Naive thymus-derived CD4-positive, alpha-beta T cell (primary cell): ENCODE measurements at regions not wholly inside any gene's neighbourhood (a gene's known extent, or its start where the extent isn't known, plus 50 kb on each side); places are given as distances from the start of the nearest gene placed in this dataset.

ENCODE experiments used
- ATAC-seq: fragments of 150-1000 bp; cut with Tn5 transposase; 2 replicates; pipeline ENCODE4 v1.10.0; 2021; ENCODE audit warnings: mild to moderate bottlenecking, moderate library complexity
- CTCF ChIA-PET: fragments of 350-600 bp; sonication (Branson Sonifier 250); formaldehyde crosslinking; loops from one replicate; lab custom pipeline; 2021; ENCODE audit warnings: antibody characterized with exemption; lab: Charles Lee
- POLR2A ChIA-PET: fragments of 350-600 bp; sonication (Branson Sonifier 250); formaldehyde crosslinking; loops from one replicate; lab custom pipeline; 2021; ENCODE audit warnings: antibody characterized with exemption, inconsistent platforms; lab: Charles Lee
- DNase-seq, 9 donors: peaks; one replicate each; pipeline versions ENCODE4 v3.0.0 to v3.0.0-alpha.2; 2020 to 2022; ENCODE audit warnings: mixed read lengths in 1 of 9
- H3K27ac ChIP-seq: one replicate; pipeline ENCODE4 v1.7.0; 2013; ENCODE audit warnings: mild to moderate bottlenecking, low read depth, low read length, moderate library complexity
- H3K27me3 ChIP-seq, 2 donors: one replicate each; pipeline ENCODE4 v1.7.0; 2013; ENCODE audit warnings: low read length in 2 of 2, mild to moderate bottlenecking in 2 of 2, moderate library complexity in 2 of 2; ENCODE audit not compliant: control insufficient read depth in 2 of 2, insufficient read depth in 2 of 2
- H3K36me3 ChIP-seq, 3 experiments: 1 replicate in 2 of 3; 2 replicates in 1 of 3; pipeline ENCODE4 v1.7.0; 2013; ENCODE audit warnings: low read length in 3 of 3, mild to moderate bottlenecking in 3 of 3, moderate library complexity in 1 of 3; ENCODE audit not compliant: insufficient read depth in 3 of 3, control insufficient read depth in 2 of 3
- H3K4me1 ChIP-seq, 2 donors: one replicate each; pipeline ENCODE4 v1.7.0; 2013; ENCODE audit warnings: low read length in 2 of 2, mild to moderate bottlenecking in 2 of 2, moderate library complexity in 1 of 2; ENCODE audit not compliant: control insufficient read depth in 2 of 2, insufficient read depth in 2 of 2
- H3K4me3 ChIP-seq: 2 replicates; pipeline ENCODE4 v1.7.0; 2013; ENCODE audit warnings: mild to moderate bottlenecking, low read length
- H3K9me3 ChIP-seq, 3 experiments: 1 replicate in 2 of 3; 2 replicates in 1 of 3; pipeline ENCODE4 v1.7.0; 2013; ENCODE audit warnings: low read length in 3 of 3; ENCODE audit not compliant: control insufficient read depth in 2 of 3
- H3K27ac Mint-ChIP-seq, 9 donors: one replicate each; pipeline ENCODE4 v1.8.0; 2020 to 2022; ENCODE audit warnings: mixed read lengths in 9 of 9, mild to moderate bottlenecking in 8 of 9, moderate library complexity in 5 of 9, inconsistent platforms in 2 of 9
- H3K27me3 Mint-ChIP-seq, 5 donors: one replicate each; pipeline ENCODE4 v1.8.0; 2021 to 2022; ENCODE audit warnings: mixed read lengths in 5 of 5, mild to moderate bottlenecking in 1 of 5
- H3K36me3 Mint-ChIP-seq, 5 donors: one replicate each; pipeline ENCODE4 v1.8.0; 2020 to 2022; ENCODE audit warnings: mixed read lengths in 5 of 5, mild to moderate bottlenecking in 3 of 5, inconsistent platforms in 1 of 5
- H3K4me1 Mint-ChIP-seq, 7 donors: one replicate each; pipeline ENCODE4 v1.8.0; 2020 to 2022; ENCODE audit warnings: mixed read lengths in 7 of 7, mild to moderate bottlenecking in 3 of 7, inconsistent platforms in 1 of 7
- H3K4me3 Mint-ChIP-seq, 10 donors: one replicate each; pipeline ENCODE4 v1.8.0; 2020 to 2022; ENCODE audit warnings: mild to moderate bottlenecking in 10 of 10, mixed read lengths in 10 of 10, moderate library complexity in 6 of 10, inconsistent platforms in 2 of 10
- H3K9me3 Mint-ChIP-seq, 11 donors: one replicate each; pipeline ENCODE4 v1.8.0; 2020 to 2022; ENCODE audit warnings: mixed read lengths in 11 of 11, mild to moderate bottlenecking in 4 of 11, inconsistent platforms in 1 of 11, moderate library complexity in 1 of 11
- intact Hi-C, 2 donors: fragments of 100-400 bp; cut with micrococcal nuclease; formaldehyde crosslinking; loops; one replicate each; pipeline ENCODE4 v1.15.1; 2023

- no peak overlapping the region for H3K27ac Mint-ChIP-seq
- Histone ChIP-seq H3K27ac (no peak overlapping the region), H3K9me3 (no peaks in the 10 kb centered on the region), H3K4me3 (no peak overlapping the region), H3K36me3 (no peaks in the 10 kb centered on the region), H3K27me3 (no peaks in the 10 kb centered on the region), H3K4me1 (no peaks in the 10 kb centered on the region)
- intact Hi-C loops = no loop called here
- H3K9me3 Mint-ChIP-seq = peaks cover 0 to 15% (median 1%) of the 10 kb centered on the region in 11 donors
- peaks cover 14 to 40% (median 37%) of the 10 kb centered on the region in 5 donors for H3K27me3 Mint-ChIP-seq
- ATAC-seq (no peak), DNase-seq (no peak)
- H3K4me3 Mint-ChIP-seq = no peak overlapping the region
- ChIA-PET POLR2A (no interaction called here), CTCF (no interaction called here)
- H3K4me1 Mint-ChIP-seq = peaks cover 0 to 1% (median 0%) of the 10 kb centered on the region in 7 donors
- peaks cover 0 to 4% (median 0%) of the 10 kb centered on the region in 5 donors for H3K36me3 Mint-ChIP-seq
Observed at GRCh38 chr16:54577651-54578128, 291.1 kb upstream of the IRX3 start.

DNA sequence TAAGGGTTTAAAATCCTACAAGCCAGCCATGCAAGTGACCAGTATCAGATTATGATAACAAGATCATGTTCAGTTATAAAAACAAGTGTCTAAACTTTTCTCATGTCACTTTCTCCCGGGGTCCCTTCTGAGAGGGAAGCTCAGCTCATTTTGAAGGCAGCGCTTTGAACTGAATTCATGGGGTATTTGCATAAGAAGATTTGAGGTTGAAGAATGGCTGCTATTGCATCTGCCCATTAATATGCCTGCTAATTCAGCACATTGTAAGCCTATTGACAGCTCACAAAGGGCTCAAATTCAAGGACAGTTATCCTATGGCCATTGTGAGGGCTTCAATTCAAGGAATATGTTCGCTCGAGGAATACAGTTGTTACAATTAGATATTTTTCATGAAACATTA, 290.2 kb upstream of the IRX3 start:
- H3K36me3 Mint-ChIP-seq = peaks cover 0 to 4% (median 0%) of the 10 kb centered on the region in 5 donors
- peaks cover 0 to 15% (median 1%) of the 10 kb centered on the region in 11 donors for H3K9me3 Mint-ChIP-seq
- intact Hi-C loops = no loop called here
- peaks cover 14 to 41% (median 39%) of the 10 kb centered on the region in 5 donors for H3K27me3 Mint-ChIP-seq
- DNase-seq (no peak), ATAC-seq (no peak)
- H3K4me1 Mint-ChIP-seq = peaks cover 0 to 1% (median 0%) of the 10 kb centered on the region in 7 donors
- no peaks in the 10 kb centered on the region for H3K27me3 ChIP-seq
- no peaks in the 10 kb centered on the region for H3K36me3 ChIP-seq
- no peak overlapping the region for H3K27ac ChIP-seq
- H3K9me3 ChIP-seq = no peaks in the 10 kb centered on the region
- no peaks in the 10 kb centered on the region for H3K4me1 ChIP-seq
- no peak overlapping the region for H3K27ac Mint-ChIP-seq
- H3K4me3 ChIP-seq = no peak overlapping the region
- H3K4me3 Mint-ChIP-seq = no peak overlapping the region
- ChIA-PET POLR2A (no interaction called here), CTCF (no interaction called here)

GRCh38 chr16:54568906-54569807, 282.6 kb upstream of the IRX3 start:
- H3K27ac Mint-ChIP-seq = no peak overlapping the region
- H3K4me1 Mint-ChIP-seq = no peaks in the 10 kb centered on the region
- no peaks in the 10 kb centered on the region for H3K27me3 ChIP-seq
- no peaks in the 10 kb centered on the region for H3K9me3 ChIP-seq
- DNase-seq (no peak), ATAC-seq (no peak)
- no peak overlapping the region for H3K4me3 ChIP-seq
- POLR2A ChIA-PET = no interaction called here
- peaks cover 0 to 4% (median 0%) of the 10 kb centered on the region in 5 donors for H3K27me3 Mint-ChIP-seq
- H3K36me3 Mint-ChIP-seq = no peaks in the 10 kb centered on the region
- H3K27ac ChIP-seq = no peak overlapping the region
- H3K4me1 ChIP-seq = no peaks in the 10 kb centered on the region
- CTCF ChIA-PET = no interaction called here
- no peak overlapping the region for H3K4me3 Mint-ChIP-seq
- H3K9me3 Mint-ChIP-seq = peaks cover 0 to 8% (median 0%) of the 10 kb centered on the region in 11 donors
- no peaks in the 10 kb centered on the region for H3K36me3 ChIP-seq
- intact Hi-C loops = no loop called here

DNA sequence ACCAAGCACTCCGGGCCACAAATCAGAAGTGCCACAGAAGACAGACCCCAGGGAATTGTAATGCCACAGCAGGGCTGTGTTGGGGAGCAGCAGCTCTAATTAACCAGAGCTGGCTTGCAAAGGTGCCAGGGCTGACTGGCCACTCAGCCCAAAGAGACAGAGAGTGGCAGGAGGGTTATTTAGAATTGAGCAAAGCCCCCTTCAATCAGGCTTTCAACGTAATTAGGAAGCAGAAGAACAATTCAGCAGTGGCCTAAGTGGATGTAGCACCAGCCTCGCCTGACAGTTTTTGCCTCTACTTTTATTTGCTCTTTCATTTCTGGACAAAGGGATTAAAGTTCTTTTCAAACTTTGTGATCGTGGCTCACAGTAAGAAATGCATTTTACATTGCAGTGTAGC, 278.3 kb upstream of the IRX3 start:
- ChIA-PET CTCF (no interaction called here), POLR2A (no interaction called here)
- Histone ChIP-seq H3K36me3 (no peaks in the 10 kb centered on the region), H3K27me3 (no peaks in the 10 kb centered on the region), H3K4me1 (no peaks in the 10 kb centered on the region), H3K4me3 (no peak overlapping the region), H3K27ac (no peak overlapping the region), H3K9me3 (no peaks in the 10 kb centered on the region)
- peaks cover 0 to 3% (median 0%) of the 10 kb centered on the region in 5 donors for H3K27me3 Mint-ChIP-seq
- H3K9me3 Mint-ChIP-seq = peaks cover 0 to 3% (median 0%) of the 10 kb centered on the region in 11 donors
- no peaks in the 10 kb centered on the region for H3K36me3 Mint-ChIP-seq
- ATAC-seq (no peak), DNase-seq (no peak)
- H3K27ac Mint-ChIP-seq = no peak overlapping the region
- H3K4me3 Mint-ChIP-seq = no peak overlapping the region
- intact Hi-C loops = no loop called here
- H3K4me1 Mint-ChIP-seq = no peaks in the 10 kb centered on the region

DNA sequence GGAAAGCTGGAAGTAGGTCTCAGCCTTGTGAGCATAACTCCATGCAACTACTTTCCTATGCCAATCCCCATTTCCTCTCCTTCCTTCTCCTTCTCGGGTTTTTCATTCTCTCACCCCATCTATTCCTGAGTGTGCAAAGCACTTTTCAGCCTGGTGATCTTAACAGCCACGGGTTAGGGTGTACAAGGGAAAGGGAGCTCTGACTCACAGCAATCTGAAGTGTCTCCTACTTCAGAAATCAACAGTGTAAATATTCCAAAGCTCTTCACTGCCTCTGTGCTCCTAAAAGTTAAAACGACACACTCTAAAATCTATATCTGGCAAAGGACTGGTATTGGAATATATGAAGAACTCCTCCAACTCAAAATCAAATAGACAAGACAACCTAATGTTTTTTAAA, 268.0 kb upstream of the IRX3 start:
- H3K36me3 Mint-ChIP-seq = peaks cover 0 to 3% (median 0%) of the 10 kb centered on the region in 5 donors
- peaks cover 1 to 17% (median 5%) of the 10 kb centered on the region in 11 donors for H3K9me3 Mint-ChIP-seq
- intact Hi-C loops = no loop called here
- CTCF ChIA-PET = no interaction called here
- Histone ChIP-seq H3K4me3 (no peak overlapping the region), H3K9me3 (no peaks in the 10 kb centered on the region), H3K36me3 (no peaks in the 10 kb centered on the region), H3K27me3 (no peaks in the 10 kb centered on the region), H3K27ac (no peak overlapping the region), H3K4me1 (no peaks in the 10 kb centered on the region)
- no peak overlapping the region for H3K4me3 Mint-ChIP-seq
- POLR2A ChIA-PET = no interaction called here
- peaks cover 0 to 11% (median 6%) of the 10 kb centered on the region in 5 donors for H3K27me3 Mint-ChIP-seq
- H3K4me1 Mint-ChIP-seq = no peaks in the 10 kb centered on the region
- ATAC-seq = no peak
- no peak overlapping the region for H3K27ac Mint-ChIP-seq
- DNase-seq = no peak

GRCh38 chr16:54548281-54548680, 261.7 kb upstream of the IRX3 start:
- Mint-ChIP-seq H3K36me3 (peaks cover 0 to 3% (median 0%) of the 10 kb centered on the region in 5 donors), H3K27ac (no peak overlapping the region), H3K4me1 (peaks cover 0 to 1% (median 0%) of the 10 kb centered on the region in 7 donors), H3K9me3 (peaks cover 0 to 9% (median 0%) of the 10 kb centered on the region in 11 donors), H3K4me3 (no peak overlapping the region), H3K27me3 (peaks cover 0 to 20% (median 2%) of the 10 kb centered on the region in 5 donors)
- Histone ChIP-seq H3K4me1 (no peaks in the 10 kb centered on the region), H3K36me3 (no peaks in the 10 kb centered on the region), H3K9me3 (no peaks in the 10 kb centered on the region), H3K4me3 (no peak overlapping the region), H3K27ac (no peak overlapping the region), H3K27me3 (no peaks in the 10 kb centered on the region)
- intact Hi-C loops = no loop called here
- POLR2A ChIA-PET = no interaction called here
- DNase-seq (no peak), ATAC-seq (no peak)
- CTCF ChIA-PET = no interaction called here
